ENCODE measurements at regions not wholly inside any gene's neighbourhood (a gene's known extent, or its start where the extent isn't known, plus 50 kb on each side); places are given as distances from the start of the nearest gene placed in this dataset.
"Not testable (repeated sequence)": the region's sequence is repeated elsewhere in the genome, so short reads cannot be mapped to it uniquely, and the experiment has no call there.

DNA sequence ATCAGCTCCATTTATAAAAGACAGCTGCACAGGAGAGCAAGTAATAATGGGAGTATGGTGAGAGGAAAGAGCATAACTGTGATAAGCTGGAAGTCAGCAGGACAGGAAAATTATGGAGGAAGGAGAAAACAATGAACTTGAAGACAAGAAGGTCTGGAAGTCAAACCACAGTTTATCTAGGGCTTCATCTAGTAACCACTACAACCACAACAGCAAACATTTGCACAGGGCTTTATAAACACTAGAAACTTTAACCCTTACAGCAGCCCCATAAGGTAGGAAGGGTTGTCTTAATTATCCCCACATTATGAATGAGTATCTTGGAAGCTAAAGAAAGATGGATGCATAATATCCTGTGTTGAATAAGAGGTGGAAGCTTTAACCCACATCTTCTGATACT is 820.8 kb downstream of the IGSF11 start:
- H3K27ac Mint-ChIP-seq = no peak overlapping the region

GRCh38 chr3:118226206-118226605 is 808.4 kb downstream of the IGSF11 start:
- Mint-ChIP-seq H3K36me3 (no peaks in the 10 kb centered on the region), H3K4me3 (no peak overlapping the region), H3K27ac (no peak overlapping the region), H3K27me3 (no peaks in the 10 kb centered on the region), H3K9me3 (peaks cover 8% of the 10 kb centered on the region), H3K4me1 (no peaks in the 10 kb centered on the region)
- ATAC-seq = no peak

More for the DNA sequence above, 820.8 kb downstream of the IGSF11 start:
- Mint-ChIP-seq H3K27me3 (no peaks in the 10 kb centered on the region), H3K4me3 (no peak overlapping the region), H3K4me1 (no peaks in the 10 kb centered on the region), H3K36me3 (no peaks in the 10 kb centered on the region), H3K9me3 (peaks cover 2% of the 10 kb centered on the region)
- ATAC-seq = no peak

DNA sequence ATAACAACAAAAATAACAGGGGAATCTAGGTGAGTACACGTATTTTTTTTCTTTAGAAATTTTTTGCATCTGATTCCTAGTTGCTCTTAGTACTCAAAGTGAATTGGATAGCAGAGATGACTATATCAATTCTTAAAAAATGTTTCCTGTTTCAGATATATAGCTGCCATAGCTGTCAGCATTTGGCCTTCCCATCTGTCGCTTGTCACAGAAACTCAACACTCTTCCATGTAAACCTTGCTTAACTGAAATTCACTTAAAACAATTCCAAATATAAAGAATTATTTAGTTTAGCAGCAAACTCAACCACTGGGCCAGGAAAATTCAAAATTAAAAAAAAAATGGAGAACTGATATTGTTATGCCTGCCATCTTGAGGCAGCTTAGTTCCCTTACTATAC is 807.5 kb downstream of the IGSF11 start:
- peaks cover 5% of the 10 kb centered on the region for H3K9me3 Mint-ChIP-seq
- no peak overlapping the region for H3K27ac Mint-ChIP-seq
- no peaks in the 10 kb centered on the region for H3K36me3 Mint-ChIP-seq
- H3K27me3 Mint-ChIP-seq = no peaks in the 10 kb centered on the region
- H3K4me1 Mint-ChIP-seq = no peaks in the 10 kb centered on the region
- H3K4me3 Mint-ChIP-seq = no peak overlapping the region
- ATAC-seq = no peak

DNA sequence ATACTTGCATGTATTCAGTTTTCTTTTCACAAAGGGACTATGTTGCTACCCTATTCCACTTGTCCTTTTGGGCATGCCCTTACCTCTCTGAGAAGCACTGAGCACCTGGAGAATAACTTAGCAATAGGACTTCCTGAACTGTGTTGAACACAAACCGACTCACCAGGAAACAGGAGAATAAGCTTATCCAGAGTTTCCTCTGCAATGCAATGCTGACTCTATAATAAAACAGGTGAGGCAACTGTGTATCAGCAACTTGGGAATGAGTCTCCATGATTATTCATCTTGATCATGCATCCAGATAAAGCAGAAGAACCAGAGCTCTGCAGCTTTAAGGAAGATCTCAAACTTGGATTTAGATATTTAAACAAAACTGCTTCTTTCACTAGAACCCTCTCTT is 806.5 kb downstream of the IGSF11 start:
- Mint-ChIP-seq H3K27me3 (no peaks in the 10 kb centered on the region), H3K9me3 (peaks cover 5% of the 10 kb centered on the region), H3K27ac (no peak overlapping the region), H3K4me3 (no peak overlapping the region), H3K4me1 (no peaks in the 10 kb centered on the region), H3K36me3 (no peaks in the 10 kb centered on the region)
- ATAC-seq = no peak

- Mint-ChIP-seq H3K27me3 (no peaks in the 10 kb centered on the region), H3K4me1 (no peaks in the 10 kb centered on the region), H3K4me3 (no peak overlapping the region), H3K27ac (no peak overlapping the region), H3K36me3 (no peaks in the 10 kb centered on the region), H3K9me3 (peaks cover 3% of the 10 kb centered on the region)
- no peak for ATAC-seq
Measured at GRCh38 chr3:118229196-118229595, 805.5 kb downstream of the IGSF11 start.

- Mint-ChIP-seq H3K27ac (no peak overlapping the region), H3K4me3 (no peak overlapping the region), H3K4me1 (no peaks in the 10 kb centered on the region), H3K9me3 (peaks cover 3% of the 10 kb centered on the region), H3K36me3 (no peaks in the 10 kb centered on the region), H3K27me3 (no peaks in the 10 kb centered on the region)
- no peak for ATAC-seq
Measured at GRCh38 chr3:118231578-118231977, 803.1 kb downstream of the IGSF11 start.

DNA sequence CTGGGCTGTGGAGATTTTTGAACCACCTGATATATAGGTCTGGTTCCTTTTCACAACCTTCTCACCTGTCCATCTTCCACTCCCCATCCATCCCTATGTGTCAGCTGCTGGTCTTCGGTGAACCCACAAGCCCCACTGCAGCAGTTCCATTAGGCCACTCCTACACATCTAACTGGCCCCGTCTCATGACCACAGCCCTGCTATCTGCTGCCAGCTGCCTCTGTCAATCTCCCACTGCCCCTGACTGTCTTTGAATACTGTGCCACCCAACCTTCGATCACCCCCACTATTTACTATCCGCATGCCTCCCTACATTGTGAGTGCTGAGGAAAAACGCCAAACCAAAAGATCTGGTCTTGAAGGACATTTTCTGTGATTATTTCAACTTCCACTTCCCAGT is 795.4 kb downstream of the IGSF11 start:
- no peak overlapping the region for H3K4me3 Mint-ChIP-seq
- H3K27ac Mint-ChIP-seq = no peak overlapping the region
- ATAC-seq = no peak
- H3K4me1 Mint-ChIP-seq = no peaks in the 10 kb centered on the region
- H3K9me3 Mint-ChIP-seq = no peaks in the 10 kb centered on the region
- H3K36me3 Mint-ChIP-seq = no peaks in the 10 kb centered on the region
- H3K27me3 Mint-ChIP-seq = no peaks in the 10 kb centered on the region

GRCh38 chr3:118244761-118245160 is 789.9 kb downstream of the IGSF11 start:
- Mint-ChIP-seq H3K27me3 (no peaks in the 10 kb centered on the region), H3K36me3 (no peaks in the 10 kb centered on the region), H3K4me1 (no peaks in the 10 kb centered on the region), H3K9me3 (peaks cover 3% of the 10 kb centered on the region), H3K27ac (no peak overlapping the region), H3K4me3 (no peak overlapping the region)
- no peak for ATAC-seq

DNA sequence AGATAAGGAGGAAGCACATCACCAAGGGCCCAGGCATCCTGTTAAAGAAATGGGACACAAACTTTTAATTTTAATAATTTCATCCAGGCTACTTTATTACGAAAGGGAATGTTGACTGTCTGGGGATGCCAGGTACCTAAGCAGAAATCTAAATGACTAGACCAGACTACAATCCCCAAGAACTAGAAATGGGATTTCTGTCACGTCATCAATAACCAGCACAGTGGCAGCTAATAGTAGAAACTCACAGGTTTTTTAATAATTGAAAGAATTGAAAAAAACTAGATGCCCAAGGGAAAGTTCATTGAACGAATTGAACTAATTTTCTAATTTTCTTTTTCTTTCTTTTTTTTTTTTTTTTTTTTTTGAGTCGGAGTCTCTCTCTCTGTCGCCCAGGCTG is 789.3 kb downstream of the IGSF11 start:
- peaks cover 3% of the 10 kb centered on the region for H3K9me3 Mint-ChIP-seq
- H3K4me1 Mint-ChIP-seq = no peaks in the 10 kb centered on the region
- no peaks in the 10 kb centered on the region for H3K27me3 Mint-ChIP-seq
- no peak for ATAC-seq
- H3K27ac Mint-ChIP-seq = no peak overlapping the region
- no peaks in the 10 kb centered on the region for H3K36me3 Mint-ChIP-seq
- H3K4me3 Mint-ChIP-seq = no peak overlapping the region

DNA sequence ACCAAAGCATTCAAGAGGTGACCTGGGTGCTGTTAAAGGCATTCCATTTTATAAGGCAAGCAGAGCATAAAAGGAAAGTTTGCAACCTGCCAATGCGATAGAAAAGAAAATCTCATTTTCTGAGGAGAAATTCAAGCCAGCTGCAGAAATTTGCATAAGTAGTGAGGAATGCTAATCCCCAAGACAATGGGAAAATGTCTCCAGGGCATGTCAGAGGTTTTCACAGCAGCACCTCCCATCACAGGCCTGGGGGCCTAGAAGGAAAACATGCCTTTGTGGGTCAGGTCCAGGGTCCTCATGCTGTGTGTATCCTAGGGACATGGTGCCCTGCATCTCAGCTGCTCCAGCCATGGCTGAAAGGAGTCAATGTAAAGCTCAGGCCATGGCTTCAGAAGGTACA is 775.8 kb downstream of the IGSF11 start:
- not testable (repeated sequence) for H3K27me3 Mint-ChIP-seq, ATAC-seq, H3K36me3 Mint-ChIP-seq, H3K4me3 Mint-ChIP-seq, H3K27ac Mint-ChIP-seq, H3K4me1 Mint-ChIP-seq
- peaks cover 14% of the 10 kb centered on the region for H3K9me3 Mint-ChIP-seq

DNA sequence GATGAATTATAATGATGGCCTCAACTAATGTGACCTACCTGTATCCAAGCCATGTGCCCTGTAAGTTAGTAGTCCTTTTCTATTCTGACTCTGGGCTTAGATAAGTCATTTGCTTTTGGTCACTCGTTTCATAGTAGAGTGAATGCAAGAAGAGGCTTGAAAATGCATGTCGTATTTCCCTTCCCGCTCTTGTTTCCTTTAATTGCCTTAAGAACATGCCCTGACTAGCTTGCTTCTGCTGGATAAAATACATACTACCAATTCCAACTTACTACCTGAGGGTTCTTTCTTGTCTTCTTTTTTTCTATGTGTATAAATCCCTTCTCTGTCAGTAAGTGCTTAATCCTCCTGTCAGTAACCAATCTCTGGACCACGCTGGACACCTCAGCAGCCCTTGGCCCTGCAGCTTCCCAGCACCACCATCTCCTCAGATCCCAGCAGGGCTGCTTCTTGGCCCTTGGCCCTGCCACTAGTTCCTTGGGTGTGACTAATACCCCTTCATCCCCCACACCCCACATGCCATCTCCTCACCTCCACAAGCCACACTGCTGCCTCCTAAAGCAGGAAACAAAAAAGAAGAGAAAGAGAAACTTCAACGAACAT is 771.7 kb downstream of the IGSF11 start:
- H3K36me3 Mint-ChIP-seq = no peaks in the 10 kb centered on the region
- no peaks in the 10 kb centered on the region for H3K27me3 Mint-ChIP-seq
- no peak for ATAC-seq
- H3K4me3 Mint-ChIP-seq = no peak overlapping the region
- no peak overlapping the region for H3K27ac Mint-ChIP-seq
- peaks cover 15% of the 10 kb centered on the region for H3K9me3 Mint-ChIP-seq
- no peaks in the 10 kb centered on the region for H3K4me1 Mint-ChIP-seq

- no peak for ATAC-seq
- Mint-ChIP-seq H3K4me1 (no peaks in the 10 kb centered on the region), H3K27me3 (no peaks in the 10 kb centered on the region), H3K27ac (no peak overlapping the region), H3K4me3 (no peak overlapping the region), H3K9me3 (peaks cover 9% of the 10 kb centered on the region), H3K36me3 (no peaks in the 10 kb centered on the region)
Measured at GRCh38 chr3:118267588-118267987, 767.1 kb downstream of the IGSF11 start.

- no peak for ATAC-seq
- H3K4me1 Mint-ChIP-seq = no peaks in the 10 kb centered on the region
- H3K4me3 Mint-ChIP-seq = no peak overlapping the region
- H3K9me3 Mint-ChIP-seq = peaks cover 4% of the 10 kb centered on the region
- no peaks in the 10 kb centered on the region for H3K27me3 Mint-ChIP-seq
- H3K27ac Mint-ChIP-seq = no peak overlapping the region
- H3K36me3 Mint-ChIP-seq = no peaks in the 10 kb centered on the region
Measured at GRCh38 chr3:118269537-118270125, 765.0 kb downstream of the IGSF11 start.

- Mint-ChIP-seq H3K27me3 (no peaks in the 10 kb centered on the region), H3K9me3 (peaks cover 2% of the 10 kb centered on the region), H3K4me3 (no peak overlapping the region), H3K36me3 (no peaks in the 10 kb centered on the region), H3K4me1 (no peaks in the 10 kb centered on the region), H3K27ac (no peak overlapping the region)
- no peak for ATAC-seq
Measured at GRCh38 chr3:118272991-118273390, 761.7 kb downstream of the IGSF11 start.

DNA sequence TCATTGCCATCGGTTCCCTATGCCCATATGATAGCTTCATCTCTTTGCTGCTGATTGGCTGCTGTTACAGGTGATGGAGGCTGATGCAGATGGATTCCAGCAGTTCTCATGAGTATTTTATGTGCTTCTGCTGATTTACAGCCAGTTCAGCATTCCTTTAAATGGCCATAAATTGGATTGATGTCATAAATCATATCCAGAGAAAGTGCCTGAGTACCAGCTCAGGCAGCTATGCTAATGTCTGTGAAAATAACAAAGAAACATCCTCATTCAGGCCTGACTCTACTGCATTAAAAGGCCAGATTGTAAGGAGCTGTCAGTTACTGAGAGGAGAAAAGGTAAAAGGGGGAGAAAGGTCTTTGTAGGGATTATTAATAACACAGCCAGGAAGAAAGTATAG is 756.8 kb downstream of the IGSF11 start:
- H3K4me1 Mint-ChIP-seq = no peaks in the 10 kb centered on the region
- H3K27ac Mint-ChIP-seq = no peak overlapping the region
- H3K36me3 Mint-ChIP-seq = no peaks in the 10 kb centered on the region
- H3K4me3 Mint-ChIP-seq = no peak overlapping the region
- no peaks in the 10 kb centered on the region for H3K27me3 Mint-ChIP-seq
- peaks cover 6% of the 10 kb centered on the region for H3K9me3 Mint-ChIP-seq
- no peak for ATAC-seq

GRCh38 chr3:118292841-118293240 is 741.8 kb downstream of the IGSF11 start:
- H3K27me3 Mint-ChIP-seq = no peaks in the 10 kb centered on the region
- H3K4me3 Mint-ChIP-seq = no peak overlapping the region
- no peak overlapping the region for H3K27ac Mint-ChIP-seq
- peaks cover 6% of the 10 kb centered on the region for H3K9me3 Mint-ChIP-seq
- ATAC-seq = no peak
- H3K36me3 Mint-ChIP-seq = no peaks in the 10 kb centered on the region
- no peaks in the 10 kb centered on the region for H3K4me1 Mint-ChIP-seq
